ENCODE measurements at regions not wholly inside any gene's neighbourhood (a gene's known extent, or its start where the extent isn't known, plus 50 kb on each side); places are given as distances from the start of the nearest gene placed in this dataset.

GRCh38 chr7:97471491-97471890 is 260.4 kb upstream of the TAC1 start:
- DNase-seq = no peak

- DNase-seq = no peak
Measured at GRCh38 chr7:97479740-97480290, 252.1 kb upstream of the TAC1 start.

GRCh38 chr7:97480772-97481390 is 251.0 kb upstream of the TAC1 start:
- DNase-seq = no peak

GRCh38 chr7:97495487-97495886 is 236.4 kb upstream of the TAC1 start:
- no peak for DNase-seq

GRCh38 chr7:97499204-97499603 is 232.7 kb upstream of the TAC1 start:
- no peak for DNase-seq

- no peak for DNase-seq
Measured at GRCh38 chr7:97503367-97504094, 228.4 kb upstream of the TAC1 start.

- DNase-seq = no peak
Measured at GRCh38 chr7:97506728-97507127, 225.2 kb upstream of the TAC1 start.

GRCh38 chr7:97512441-97513207 is 219.3 kb upstream of the TAC1 start:
- no peak for DNase-seq

- no peak for DNase-seq
Measured at GRCh38 chr7:97513326-97513725, 218.6 kb upstream of the TAC1 start.

- no peak for DNase-seq
Measured at GRCh38 chr7:97541188-97541587, 190.7 kb upstream of the TAC1 start.

- peak; percentile 23 for DNase-seq
Measured at GRCh38 chr7:97555857-97556421, 175.9 kb upstream of the TAC1 start.

GRCh38 chr7:97565665-97566064 is 166.2 kb upstream of the TAC1 start:
- DNase-seq = no peak

GRCh38 chr7:97573065-97573464 is 158.8 kb upstream of the TAC1 start:
- DNase-seq = no peak

- DNase-seq = no peak
Measured at GRCh38 chr7:97576043-97576442, 155.8 kb upstream of the TAC1 start.

GRCh38 chr7:97578225-97578624 is 153.7 kb upstream of the TAC1 start:
- no peak for DNase-seq

- DNase-seq = no peak
Measured at GRCh38 chr7:97580205-97580604, 151.7 kb upstream of the TAC1 start.

GRCh38 chr7:97595439-97595838 is 136.4 kb upstream of the TAC1 start:
- DNase-seq = no peak

GRCh38 chr7:97601931-97602457 is 129.9 kb upstream of the TAC1 start:
- no peak for DNase-seq

GRCh38 chr7:97620495-97620894 is 111.4 kb upstream of the TAC1 start:
- DNase-seq = no peak

- no peak for DNase-seq
Measured at GRCh38 chr7:97623333-97623732, 108.6 kb upstream of the TAC1 start.

GRCh38 chr7:97630116-97630515 is 101.8 kb upstream of the TAC1 start:
- DNase-seq = no peak

GRCh38 chr7:97635622-97636021 is 96.3 kb upstream of the TAC1 start:
- no peak for DNase-seq

GRCh38 chr7:97639036-97639435 is 92.8 kb upstream of the TAC1 start:
- DNase-seq = no peak
